WTC11 (cell line): ENCODE measurements at regions not wholly inside any gene's neighbourhood (a gene's known extent, or its start where the extent isn't known, plus 50 kb on each side); places are given as distances from the start of the nearest gene placed in this dataset.

ENCODE experiments used
- ATAC-seq: fragments of 200-7000 bp; cut with Tn5 transposase; 2 replicates; pipeline ENCODE4 v1.10.0; 2021; ENCODE audit warnings: mild to moderate bottlenecking, moderate library complexity
- CTCF ChIA-PET: fragments of 300-600 bp; sonication (Branson Sonifier 250); formaldehyde crosslinking; loops from one replicate; lab custom pipeline; 2021; ENCODE audit warnings: antibody characterized with exemption; lab: Charles Lee
- POLR2A ChIA-PET: fragments of 350-600 bp; sonication (Branson Sonifier 250); formaldehyde crosslinking; loops from one replicate; lab custom pipeline; 2021; ENCODE audit warnings: antibody characterized with exemption; lab: Charles Lee
- DNase-seq: peaks from one replicate; pipeline ENCODE4 v3.0.0; 2021; ENCODE audit warnings: low spot score
- H3K27ac Mint-ChIP-seq: 2 replicates; pipeline ENCODE4 v1.8.0; 2021; ENCODE audit warnings: mixed read lengths
- H3K27me3 Mint-ChIP-seq: 2 replicates; pipeline ENCODE4 v1.8.0; 2021; ENCODE audit warnings: low read depth, mild to moderate bottlenecking, moderate library complexity, mixed read lengths
- H3K36me3 Mint-ChIP-seq: 2 replicates; pipeline ENCODE4 v1.8.0; 2021; ENCODE audit warnings: mixed read lengths
- H3K4me1 Mint-ChIP-seq: 2 replicates; pipeline ENCODE4 v1.8.0; 2022; ENCODE audit warnings: mixed read lengths
- H3K4me3 Mint-ChIP-seq: 2 replicates; pipeline ENCODE4 v1.8.0; 2021; ENCODE audit warnings: mild to moderate bottlenecking, moderate library complexity, mixed read lengths
- H3K9me3 Mint-ChIP-seq: 2 replicates; pipeline ENCODE4 v1.8.0; 2021; ENCODE audit warnings: mixed read lengths
- ATF1 ChIP-seq: sonication (generic); formaldehyde crosslinking; IDR thresholded peaks from 2 replicates; pipeline ENCODE4 v1.8.1; 2023; ENCODE audit warnings: mild to moderate bottlenecking, moderate library complexity, missing genetic modification reagents
- ELF4 ChIP-seq: sonication (generic); formaldehyde crosslinking; IDR thresholded peaks from 2 replicates; pipeline ENCODE4 v1.8.1; 2022; ENCODE audit warnings: low read depth, mild to moderate bottlenecking, moderate library complexity, missing genetic modification reagents
- EMX1 ChIP-seq: fragments of 250-450 bp; sonication (Bioruptor Pico); IDR thresholded peaks from 2 replicates; pipeline ENCODE4 v1.8.0; 2021; ENCODE audit warnings: mild to moderate bottlenecking
- ESRRA ChIP-seq: sonication (generic); formaldehyde crosslinking; IDR thresholded peaks from 2 replicates; pipeline ENCODE4 v1.8.1; 2022; ENCODE audit warnings: mild to moderate bottlenecking, missing genetic modification reagents, borderline replicate concordance
- FOXJ3 ChIP-seq: sonication (generic); formaldehyde crosslinking; IDR thresholded peaks from 2 replicates; pipeline ENCODE4 v1.9.0; 2021; ENCODE audit warnings: missing genetic modification reagents, mild to moderate bottlenecking, borderline replicate concordance
- GRHL2 ChIP-seq: fragments of 250-450 bp; sonication (Bioruptor Pico); IDR thresholded peaks from 2 replicates; pipeline ENCODE4 v1.8.0; 2022; ENCODE audit warnings: mild to moderate bottlenecking, moderate library complexity; ENCODE audit not compliant: insufficient replicate concordance, severe bottlenecking
- GTF2I ChIP-seq: fragments of 250-450 bp; sonication (Bioruptor Pico); conservative IDR thresholded peaks from 2 replicates; pipeline ENCODE4 v1.4.0; 2021; ENCODE audit warnings: mild to moderate bottlenecking
- JAZF1 ChIP-seq: fragments of 250-450 bp; sonication (Bioruptor Pico); IDR thresholded peaks from 2 replicates; pipeline ENCODE4 v1.9.0; 2021; ENCODE audit warnings: moderate library complexity, mild to moderate bottlenecking, inconsistent platforms
- NFYB ChIP-seq: sonication (generic); formaldehyde crosslinking; conservative IDR thresholded peaks from 2 replicates; pipeline ENCODE4 v1.8.0; 2022; ENCODE audit warnings: low read depth, missing genetic modification reagents
- NR2C2 ChIP-seq: sonication (generic); formaldehyde crosslinking; IDR thresholded peaks from 2 replicates; pipeline ENCODE4 v1.8.0; 2022; ENCODE audit warnings: mild to moderate bottlenecking, missing genetic modification reagents
- RELA ChIP-seq: sonication (generic); formaldehyde crosslinking; IDR thresholded peaks from 2 replicates; pipeline ENCODE4 v1.8.1; 2022; ENCODE audit warnings: missing genetic modification reagents, mild to moderate bottlenecking, borderline replicate concordance
- TP53 ChIP-seq: sonication (generic); formaldehyde crosslinking; IDR thresholded peaks from 2 replicates; pipeline ENCODE4 v1.8.1; 2023; ENCODE audit warnings: mild to moderate bottlenecking, missing genetic modification reagents
- ZNF121 ChIP-seq: sonication (generic); formaldehyde crosslinking; IDR thresholded peaks from 2 replicates; pipeline ENCODE4 v1.8.0; 2023; ENCODE audit warnings: missing genetic modification reagents
- ZNF138 ChIP-seq: sonication (generic); formaldehyde crosslinking; conservative IDR thresholded peaks from 2 replicates; pipeline ENCODE4 v1.8.1; 2022; ENCODE audit warnings: mild to moderate bottlenecking, moderate library complexity, missing genetic modification reagents
- ZNF219 ChIP-seq: sonication (generic); formaldehyde crosslinking; IDR thresholded peaks from 2 replicates; pipeline ENCODE4 v1.8.0; 2023; ENCODE audit warnings: missing genetic modification reagents, mild to moderate bottlenecking, borderline replicate concordance
- ZNF396 ChIP-seq: fragments of 250-450 bp; sonication (Bioruptor Pico); IDR thresholded peaks from 2 replicates; pipeline ENCODE4 v1.8.0; 2021; ENCODE audit warnings: mild to moderate bottlenecking, moderate library complexity, borderline replicate concordance
- ZNF416 ChIP-seq: fragments of 250-450 bp; sonication (Bioruptor Pico); IDR thresholded peaks from 2 replicates; pipeline ENCODE4 v1.9.0; 2021; ENCODE audit warnings: mild to moderate bottlenecking, inconsistent platforms
- TF ChIP-seq, protein P1 (sequence below): fragments of 250-450 bp; sonication (Bioruptor Pico); conservative IDR thresholded peaks from 2 replicates; pipeline ENCODE4 v1.9.0; 2021; ENCODE audit warnings: mild to moderate bottlenecking
- TF ChIP-seq, protein P2 (sequence below): sonication (generic); formaldehyde crosslinking; IDR thresholded peaks from 2 replicates; pipeline ENCODE4 v1.8.1; 2022; ENCODE audit warnings: missing genetic modification reagents, borderline replicate concordance
- TF ChIP-seq, protein P3 (sequence below): sonication (generic); formaldehyde crosslinking; IDR thresholded peaks from 2 replicates; pipeline ENCODE4 v1.8.0; 2022; ENCODE audit warnings: mild to moderate bottlenecking, missing genetic modification reagents
- TF ChIP-seq, protein P4 (sequence below): fragments of 250-450 bp; sonication (Bioruptor Pico); IDR thresholded peaks from 2 replicates; pipeline ENCODE4 v2.1.2; 2022; ENCODE audit warnings: mild to moderate bottlenecking, moderate library complexity
- TF ChIP-seq, protein P5 (sequence below): sonication (generic); formaldehyde crosslinking; IDR thresholded peaks from 2 replicates; pipeline ENCODE4 v1.8.0; 2022; ENCODE audit warnings: mild to moderate bottlenecking, missing genetic modification reagents
- TF ChIP-seq, protein P6 (sequence below): sonication (generic); formaldehyde crosslinking; IDR thresholded peaks from 2 replicates; pipeline ENCODE4 v1.8.1; 2022; ENCODE audit warnings: low read depth, missing genetic modification reagents, borderline replicate concordance
- TF ChIP-seq, protein P7 (sequence below): sonication (generic); formaldehyde crosslinking; IDR thresholded peaks from 2 replicates; pipeline ENCODE4 v1.8.1; 2023; ENCODE audit warnings: mild to moderate bottlenecking, moderate library complexity, missing genetic modification reagents
- TF ChIP-seq, protein P8 (sequence below): sonication (generic); formaldehyde crosslinking; IDR thresholded peaks from 2 replicates; pipeline ENCODE4 v1.8.1; 2022; ENCODE audit warnings: mild to moderate bottlenecking, moderate library complexity, missing genetic modification reagents

DNA sequence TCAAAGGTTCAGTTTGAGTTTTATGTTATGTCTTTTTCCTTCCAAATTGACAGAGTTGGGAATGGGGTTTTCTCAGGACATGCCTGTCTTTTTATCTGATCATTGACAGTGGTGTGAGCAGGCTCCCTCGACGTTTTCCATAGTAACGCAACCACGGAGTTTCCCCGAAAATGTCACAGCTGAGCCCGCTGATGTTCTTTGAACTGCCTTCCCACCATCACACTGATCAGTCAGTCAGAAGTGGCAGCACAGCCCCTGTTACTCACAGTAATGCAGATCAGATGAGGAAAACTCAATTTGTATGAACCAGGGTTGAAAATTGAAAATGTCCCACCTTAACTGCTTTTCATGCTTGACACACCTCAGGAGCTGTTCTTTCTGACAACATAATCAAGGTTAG is 210.4 kb downstream of the NECTIN3 start:
- no peak for ATAC-seq
- TF ChIP-seq, protein P1, sequence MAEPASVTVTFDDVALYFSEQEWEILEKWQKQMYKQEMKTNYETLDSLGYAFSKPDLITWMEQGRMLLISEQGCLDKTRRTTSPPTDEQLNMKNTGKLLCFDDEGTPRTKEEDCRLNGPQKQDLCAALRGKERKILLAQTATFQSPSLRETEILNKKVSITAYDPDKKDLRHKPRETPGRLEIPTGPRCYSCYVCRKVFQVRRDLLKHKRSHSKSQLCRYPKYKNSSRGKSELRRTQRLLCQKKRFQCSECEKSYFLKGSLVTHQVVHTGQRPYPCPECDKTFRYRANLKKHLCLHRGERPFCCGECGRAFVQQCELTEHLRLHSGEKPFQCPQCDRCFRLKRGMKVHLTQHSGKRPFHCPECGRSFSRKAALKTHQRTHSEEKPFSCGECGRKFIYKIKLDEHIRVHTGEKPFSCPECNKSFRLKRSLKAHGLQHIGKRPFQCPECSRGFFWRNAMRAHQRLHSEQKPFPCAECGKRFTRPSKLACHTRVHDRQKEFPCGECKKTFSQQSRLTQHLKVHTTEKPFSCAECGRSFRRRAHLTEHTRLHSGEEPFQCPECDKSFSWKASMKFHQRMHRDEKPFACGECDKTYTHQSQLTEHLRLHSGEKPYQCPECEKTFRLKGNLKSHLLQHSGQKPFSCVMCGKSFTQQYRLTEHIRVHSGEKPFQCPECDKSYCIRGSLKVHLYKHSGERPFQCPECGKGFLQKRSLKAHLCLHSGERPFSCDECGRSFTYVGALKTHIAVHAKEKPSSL: no peak
- TF ChIP-seq GTF2I (CRISPR knock-in tag): no peak
- TF ChIP-seq EMX1 (CRISPR knock-in tag): no peak
- TF ChIP-seq, protein P2, sequence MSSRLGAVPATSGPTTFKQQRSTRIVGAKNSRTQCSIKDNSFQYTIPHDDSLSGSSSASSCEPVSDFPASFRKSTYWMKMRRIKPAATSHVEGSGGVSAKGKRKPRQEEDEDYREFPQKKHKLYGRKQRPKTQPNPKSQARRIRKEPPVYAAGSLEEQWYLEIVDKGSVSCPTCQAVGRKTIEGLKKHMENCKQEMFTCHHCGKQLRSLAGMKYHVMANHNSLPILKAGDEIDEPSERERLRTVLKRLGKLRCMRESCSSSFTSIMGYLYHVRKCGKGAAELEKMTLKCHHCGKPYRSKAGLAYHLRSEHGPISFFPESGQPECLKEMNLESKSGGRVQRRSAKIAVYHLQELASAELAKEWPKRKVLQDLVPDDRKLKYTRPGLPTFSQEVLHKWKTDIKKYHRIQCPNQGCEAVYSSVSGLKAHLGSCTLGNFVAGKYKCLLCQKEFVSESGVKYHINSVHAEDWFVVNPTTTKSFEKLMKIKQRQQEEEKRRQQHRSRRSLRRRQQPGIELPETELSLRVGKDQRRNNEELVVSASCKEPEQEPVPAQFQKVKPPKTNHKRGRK: no peak
- no peak for TF ChIP-seq ZNF121 (CRISPR knock-in tag)
- TF ChIP-seq ZNF416 (CRISPR knock-in tag): no peak
- TF ChIP-seq ESRRA (CRISPR knock-in tag): no peak
- TF ChIP-seq, protein P3, sequence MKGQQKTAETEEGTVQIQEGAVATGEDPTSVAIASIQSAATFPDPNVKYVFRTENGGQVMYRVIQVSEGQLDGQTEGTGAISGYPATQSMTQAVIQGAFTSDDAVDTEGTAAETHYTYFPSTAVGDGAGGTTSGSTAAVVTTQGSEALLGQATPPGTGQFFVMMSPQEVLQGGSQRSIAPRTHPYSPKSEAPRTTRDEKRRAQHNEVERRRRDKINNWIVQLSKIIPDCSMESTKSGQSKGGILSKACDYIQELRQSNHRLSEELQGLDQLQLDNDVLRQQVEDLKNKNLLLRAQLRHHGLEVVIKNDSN (CRISPR knock-in tag): no peak
- TF ChIP-seq, protein P4, sequence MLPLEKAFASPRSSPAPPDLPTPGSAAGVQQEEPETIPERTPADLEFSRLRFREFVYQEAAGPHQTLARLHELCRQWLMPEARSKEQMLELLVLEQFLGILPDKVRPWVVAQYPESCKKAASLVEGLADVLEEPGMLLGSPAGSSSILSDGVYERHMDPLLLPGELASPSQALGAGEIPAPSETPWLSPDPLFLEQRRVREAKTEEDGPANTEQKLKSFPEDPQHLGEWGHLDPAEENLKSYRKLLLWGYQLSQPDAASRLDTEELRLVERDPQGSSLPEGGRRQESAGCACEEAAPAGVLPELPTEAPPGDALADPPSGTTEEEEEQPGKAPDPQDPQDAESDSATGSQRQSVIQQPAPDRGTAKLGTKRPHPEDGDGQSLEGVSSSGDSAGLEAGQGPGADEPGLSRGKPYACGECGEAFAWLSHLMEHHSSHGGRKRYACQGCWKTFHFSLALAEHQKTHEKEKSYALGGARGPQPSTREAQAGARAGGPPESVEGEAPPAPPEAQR (CRISPR knock-in tag): no peak
- TF ChIP-seq NR2C2: no peak
- no peak for TF ChIP-seq ATF1 (CRISPR knock-in tag)
- no peak for TF ChIP-seq JAZF1
- no peak for TF ChIP-seq ZNF396 (CRISPR knock-in tag)
- TF ChIP-seq, protein P5, sequence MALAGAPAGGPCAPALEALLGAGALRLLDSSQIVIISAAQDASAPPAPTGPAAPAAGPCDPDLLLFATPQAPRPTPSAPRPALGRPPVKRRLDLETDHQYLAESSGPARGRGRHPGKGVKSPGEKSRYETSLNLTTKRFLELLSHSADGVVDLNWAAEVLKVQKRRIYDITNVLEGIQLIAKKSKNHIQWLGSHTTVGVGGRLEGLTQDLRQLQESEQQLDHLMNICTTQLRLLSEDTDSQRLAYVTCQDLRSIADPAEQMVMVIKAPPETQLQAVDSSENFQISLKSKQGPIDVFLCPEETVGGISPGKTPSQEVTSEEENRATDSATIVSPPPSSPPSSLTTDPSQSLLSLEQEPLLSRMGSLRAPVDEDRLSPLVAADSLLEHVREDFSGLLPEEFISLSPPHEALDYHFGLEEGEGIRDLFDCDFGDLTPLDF: no peak
- Mint-ChIP-seq H3K9me3 (no peaks in the 10 kb centered on the region), H3K27me3 (no peaks in the 10 kb centered on the region; the same call in 1 of the 2 replicates), H3K4me1 (peaks cover 10% of the 10 kb centered on the region), H3K27ac (no peak overlapping the region), H3K4me3 (no peak overlapping the region), H3K36me3 (no peaks in the 10 kb centered on the region)
- CTCF ChIA-PET: no interaction called here
- no peak for DNase-seq
- POLR2A ChIA-PET: no interaction called here

DNA sequence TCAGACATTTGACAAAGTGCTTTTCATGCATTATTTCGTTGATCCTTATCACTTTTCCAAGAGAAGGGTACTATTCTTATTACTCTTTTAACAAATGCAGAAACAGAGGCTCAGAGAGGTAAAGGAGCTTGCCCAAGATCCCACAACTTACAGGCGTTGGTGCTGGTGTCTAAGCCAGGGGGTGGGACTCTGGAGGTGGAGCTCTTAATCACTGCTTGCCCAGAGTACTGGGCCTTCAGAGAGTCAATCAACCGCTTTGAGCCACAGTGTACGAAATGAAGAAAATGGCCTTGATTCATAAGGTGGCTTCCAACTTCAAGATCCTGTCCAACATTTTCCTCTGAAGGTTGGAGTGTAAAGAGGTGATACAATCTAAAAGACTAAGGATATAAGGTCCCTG is 211.5 kb downstream of the NECTIN3 start:
- ATAC-seq (peak; percentile 60), DNase-seq (no peak)
- no peaks in the 10 kb centered on the region; the same call in 1 of the 2 replicates for H3K27me3 Mint-ChIP-seq
- H3K4me1 Mint-ChIP-seq: no peaks in the 10 kb centered on the region
- CTCF ChIA-PET: no interaction called here
- H3K27ac Mint-ChIP-seq: no peak overlapping the region
- H3K36me3 Mint-ChIP-seq: no peaks in the 10 kb centered on the region
- no peaks in the 10 kb centered on the region for H3K9me3 Mint-ChIP-seq
- H3K4me3 Mint-ChIP-seq: no peak overlapping the region
- POLR2A ChIA-PET: interaction anchor here (0.7 kb wide), 1 partner anchor 181 kb away, joined by 3 read pairs; no protein-coding TSS in a partner anchor
- TF ChIP-seq ELF4 (CRISPR knock-in tag) (no peak), GTF2I (CRISPR knock-in tag) (no peak), FOXJ3 (CRISPR knock-in tag) (no peak), TP53 (no peak), ZNF219 (CRISPR knock-in tag) (no peak), NFYB (CRISPR knock-in tag) (no peak), GRHL2 (CRISPR knock-in tag) (no peak), RELA (CRISPR knock-in tag) (no peak), ZNF138 (CRISPR knock-in tag) (no peak)
- TF ChIP-seq, protein P6, sequence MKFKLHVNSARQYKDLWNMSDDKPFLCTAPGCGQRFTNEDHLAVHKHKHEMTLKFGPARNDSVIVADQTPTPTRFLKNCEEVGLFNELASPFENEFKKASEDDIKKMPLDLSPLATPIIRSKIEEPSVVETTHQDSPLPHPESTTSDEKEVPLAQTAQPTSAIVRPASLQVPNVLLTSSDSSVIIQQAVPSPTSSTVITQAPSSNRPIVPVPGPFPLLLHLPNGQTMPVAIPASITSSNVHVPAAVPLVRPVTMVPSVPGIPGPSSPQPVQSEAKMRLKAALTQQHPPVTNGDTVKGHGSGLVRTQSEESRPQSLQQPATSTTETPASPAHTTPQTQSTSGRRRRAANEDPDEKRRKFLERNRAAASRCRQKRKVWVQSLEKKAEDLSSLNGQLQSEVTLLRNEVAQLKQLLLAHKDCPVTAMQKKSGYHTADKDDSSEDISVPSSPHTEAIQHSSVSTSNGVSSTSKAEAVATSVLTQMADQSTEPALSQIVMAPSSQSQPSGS (CRISPR knock-in tag): no peak
- TF ChIP-seq, protein P7, sequence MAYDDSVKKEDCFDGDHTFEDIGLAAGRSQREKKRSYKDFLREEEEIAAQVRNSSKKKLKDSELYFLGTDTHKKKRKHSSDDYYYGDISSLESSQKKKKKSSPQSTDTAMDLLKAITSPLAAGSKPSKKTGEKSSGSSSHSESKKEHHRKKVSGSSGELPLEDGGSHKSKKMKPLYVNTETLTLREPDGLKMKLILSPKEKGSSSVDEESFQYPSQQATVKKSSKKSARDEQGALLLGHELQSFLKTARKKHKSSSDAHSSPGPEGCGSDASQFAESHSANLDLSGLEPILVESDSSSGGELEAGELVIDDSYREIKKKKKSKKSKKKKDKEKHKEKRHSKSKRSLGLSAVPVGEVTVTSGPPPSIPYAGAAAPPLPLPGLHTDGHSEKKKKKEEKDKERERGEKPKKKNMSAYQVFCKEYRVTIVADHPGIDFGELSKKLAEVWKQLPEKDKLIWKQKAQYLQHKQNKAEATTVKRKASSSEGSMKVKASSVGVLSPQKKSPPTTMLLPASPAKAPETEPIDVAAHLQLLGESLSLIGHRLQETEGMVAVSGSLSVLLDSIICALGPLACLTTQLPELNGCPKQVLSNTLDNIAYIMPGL: no peak
- TF ChIP-seq, protein P8, sequence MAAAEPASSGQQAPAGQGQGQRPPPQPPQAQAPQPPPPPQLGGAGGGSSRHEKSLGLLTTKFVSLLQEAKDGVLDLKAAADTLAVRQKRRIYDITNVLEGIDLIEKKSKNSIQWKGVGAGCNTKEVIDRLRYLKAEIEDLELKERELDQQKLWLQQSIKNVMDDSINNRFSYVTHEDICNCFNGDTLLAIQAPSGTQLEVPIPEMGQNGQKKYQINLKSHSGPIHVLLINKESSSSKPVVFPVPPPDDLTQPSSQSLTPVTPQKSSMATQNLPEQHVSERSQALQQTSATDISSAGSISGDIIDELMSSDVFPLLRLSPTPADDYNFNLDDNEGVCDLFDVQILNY: no peak
